ENCODE measurements at regions not wholly inside any gene's neighbourhood (a gene's known extent, or its start where the extent isn't known, plus 50 kb on each side); places are given as distances from the start of the nearest gene placed in this dataset.

GRCh38 chr4:170229006-170229405, 139.2 kb upstream of the AADAT start (continued):
- TF ChIP-seq REST (IDR thresholded peaks at IDR 0.05; ENCODE audit: unreplicated experiment) (no peak), POLR2AphosphoS5 (IDR thresholded peaks at IDR 0.05; ENCODE audit: low read depth) (no peak), NANOG (IDR thresholded peaks at IDR 0.05; ENCODE audit: borderline replicate concordance) (no peak)
- TF ChIP-seq, protein P1, sequence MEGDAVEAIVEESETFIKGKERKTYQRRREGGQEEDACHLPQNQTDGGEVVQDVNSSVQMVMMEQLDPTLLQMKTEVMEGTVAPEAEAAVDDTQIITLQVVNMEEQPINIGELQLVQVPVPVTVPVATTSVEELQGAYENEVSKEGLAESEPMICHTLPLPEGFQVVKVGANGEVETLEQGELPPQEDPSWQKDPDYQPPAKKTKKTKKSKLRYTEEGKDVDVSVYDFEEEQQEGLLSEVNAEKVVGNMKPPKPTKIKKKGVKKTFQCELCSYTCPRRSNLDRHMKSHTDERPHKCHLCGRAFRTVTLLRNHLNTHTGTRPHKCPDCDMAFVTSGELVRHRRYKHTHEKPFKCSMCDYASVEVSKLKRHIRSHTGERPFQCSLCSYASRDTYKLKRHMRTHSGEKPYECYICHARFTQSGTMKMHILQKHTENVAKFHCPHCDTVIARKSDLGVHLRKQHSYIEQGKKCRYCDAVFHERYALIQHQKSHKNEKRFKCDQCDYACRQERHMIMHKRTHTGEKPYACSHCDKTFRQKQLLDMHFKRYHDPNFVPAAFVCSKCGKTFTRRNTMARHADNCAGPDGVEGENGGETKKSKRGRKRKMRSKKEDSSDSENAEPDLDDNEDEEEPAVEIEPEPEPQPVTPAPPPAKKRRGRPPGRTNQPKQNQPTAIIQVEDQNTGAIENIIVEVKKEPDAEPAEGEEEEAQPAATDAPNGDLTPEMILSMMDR (conservative IDR thresholded peaks at IDR 0.05; ENCODE audit: low read depth in 2 of 2), result no peak

- Mint-ChIP-seq H3K27me3 (ENCODE audit: insufficient read depth, low read depth, poor library complexity) (no peaks in the 10 kb centered on the region), H3K9me3 (no peaks in the 10 kb centered on the region), H3K36me3 (ENCODE audit: low read depth) (no peaks in the 10 kb centered on the region), H3K27ac (no peak overlapping the region), H3K4me1 (peaks cover 2% of the 10 kb centered on the region; the same call in 1 of the 3 replicates), H3K4me3 (no peak overlapping the region)
- no peak overlapping the region for H3K27ac ChIP-seq (ENCODE audit: low read depth)
- DNase-seq (ENCODE audit: low spot score), result peak; percentile 18
- no peaks in the 10 kb centered on the region; the same call in 1 of the 2 replicates for H3K9me2 ChIP-seq (ENCODE audit: insufficient read depth)
- H3F3A ChIP-seq (replicated peaks; ENCODE audit: low read depth), result no peaks in the 10 kb centered on the region
- H3K36me3 ChIP-seq (ENCODE audit: insufficient read depth), result no peaks in the 10 kb centered on the region
- no peaks in the 10 kb centered on the region for H3K27me3 ChIP-seq (ENCODE audit: insufficient read depth)
- H3K4me1 ChIP-seq (ENCODE audit: insufficient read depth), result no peaks in the 10 kb centered on the region
- no peaks in the 10 kb centered on the region for H4K20me1 ChIP-seq (replicated peaks; ENCODE audit: insufficient read depth)
- no peak overlapping the region for H3K4me3 ChIP-seq
- ATAC-seq, result no peak; the same call in 2 of the 3 replicates
- H2AFZ ChIP-seq, result no peak overlapping the region
- no peak overlapping the region for H3K4me2 ChIP-seq
- no peaks in the 10 kb centered on the region for H3K79me2 ChIP-seq (replicated peaks; ENCODE audit: insufficient read depth)
- TF ChIP-seq REST (IDR thresholded peaks at IDR 0.05; ENCODE audit: unreplicated experiment) (no peak), STAT1 (IDR thresholded peaks at IDR 0.05; ENCODE audit: unreplicated experiment) (no peak), ZNF331 (CRISPR knock-in tag; IDR thresholded peaks at IDR 0.05; ENCODE audit: low read depth) (no peak), ZNF114 (CRISPR knock-in tag; IDR thresholded peaks at IDR 0.05) (no peak), NANOG (IDR thresholded peaks at IDR 0.05; ENCODE audit: borderline replicate concordance) (no peak), JUNB (IDR thresholded peaks at IDR 0.05; ENCODE audit: unreplicated experiment) (no peak), EZH2 (IDR thresholded peaks at IDR 0.05; ENCODE audit: low read depth, unreplicated experiment) (no peak), POLR2AphosphoS5 (IDR thresholded peaks at IDR 0.05; ENCODE audit: low read depth) (no peak), CREB1 (CRISPR knock-in tag; IDR thresholded peaks at IDR 0.05; ENCODE audit: low read depth) (no peak), EZH2phosphoT487 (IDR thresholded peaks at IDR 0.05; ENCODE audit: unreplicated experiment) (no peak)
- TF ChIP-seq, protein P1 (conservative IDR thresholded peaks at IDR 0.05; ENCODE audit: low read depth in 2 of 2), result no peak
- TF ChIP-seq, protein P2, sequence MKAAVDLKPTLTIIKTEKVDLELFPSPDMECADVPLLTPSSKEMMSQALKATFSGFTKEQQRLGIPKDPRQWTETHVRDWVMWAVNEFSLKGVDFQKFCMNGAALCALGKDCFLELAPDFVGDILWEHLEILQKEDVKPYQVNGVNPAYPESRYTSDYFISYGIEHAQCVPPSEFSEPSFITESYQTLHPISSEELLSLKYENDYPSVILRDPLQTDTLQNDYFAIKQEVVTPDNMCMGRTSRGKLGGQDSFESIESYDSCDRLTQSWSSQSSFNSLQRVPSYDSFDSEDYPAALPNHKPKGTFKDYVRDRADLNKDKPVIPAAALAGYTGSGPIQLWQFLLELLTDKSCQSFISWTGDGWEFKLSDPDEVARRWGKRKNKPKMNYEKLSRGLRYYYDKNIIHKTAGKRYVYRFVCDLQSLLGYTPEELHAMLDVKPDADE (IDR thresholded peaks at IDR 0.05), result no peak
These were observed 138.2 kb upstream of the AADAT start for GRCh38 chr4:170227928-170228327.

All from GM23338 (cell line).